ENCODE measurements at regions not wholly inside any gene's neighbourhood (a gene's known extent, or its start where the extent isn't known, plus 50 kb on each side); places are given as distances from the start of the nearest gene placed in this dataset.

- H2AFZ ChIP-seq (ENCODE audit: low read length) = no peak overlapping the region
- H3K27ac ChIP-seq (ENCODE audit: low read depth, low read length, poor library complexity, severe bottlenecking) = no peak overlapping the region
- H3K79me2 ChIP-seq (ENCODE audit: insufficient read depth, low read length) = no peaks in the 10 kb centered on the region
- no peak overlapping the region for H3K4me3 ChIP-seq (ENCODE audit: low read depth, low read length, poor library complexity, severe bottlenecking)
- H3K36me3 ChIP-seq (ENCODE audit: insufficient read depth, low read length) = no peaks in the 10 kb centered on the region
- no peak for TF ChIP-seq EZH2 (IDR thresholded peaks at IDR 0.05; ENCODE audit: borderline replicate concordance, low read length)
- TF ChIP-seq, protein P1, sequence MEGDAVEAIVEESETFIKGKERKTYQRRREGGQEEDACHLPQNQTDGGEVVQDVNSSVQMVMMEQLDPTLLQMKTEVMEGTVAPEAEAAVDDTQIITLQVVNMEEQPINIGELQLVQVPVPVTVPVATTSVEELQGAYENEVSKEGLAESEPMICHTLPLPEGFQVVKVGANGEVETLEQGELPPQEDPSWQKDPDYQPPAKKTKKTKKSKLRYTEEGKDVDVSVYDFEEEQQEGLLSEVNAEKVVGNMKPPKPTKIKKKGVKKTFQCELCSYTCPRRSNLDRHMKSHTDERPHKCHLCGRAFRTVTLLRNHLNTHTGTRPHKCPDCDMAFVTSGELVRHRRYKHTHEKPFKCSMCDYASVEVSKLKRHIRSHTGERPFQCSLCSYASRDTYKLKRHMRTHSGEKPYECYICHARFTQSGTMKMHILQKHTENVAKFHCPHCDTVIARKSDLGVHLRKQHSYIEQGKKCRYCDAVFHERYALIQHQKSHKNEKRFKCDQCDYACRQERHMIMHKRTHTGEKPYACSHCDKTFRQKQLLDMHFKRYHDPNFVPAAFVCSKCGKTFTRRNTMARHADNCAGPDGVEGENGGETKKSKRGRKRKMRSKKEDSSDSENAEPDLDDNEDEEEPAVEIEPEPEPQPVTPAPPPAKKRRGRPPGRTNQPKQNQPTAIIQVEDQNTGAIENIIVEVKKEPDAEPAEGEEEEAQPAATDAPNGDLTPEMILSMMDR (IDR thresholded peaks at IDR 0.05; ENCODE audit: low read length) = no peak
- H4K20me1 ChIP-seq (ENCODE audit: insufficient read depth, low read length) = no peaks in the 10 kb centered on the region
- H3K4me2 ChIP-seq (ENCODE audit: low read length) = no peak overlapping the region
- no peaks in the 10 kb centered on the region for H3K27me3 ChIP-seq (ENCODE audit: insufficient read depth, low read length)
- no peaks in the 10 kb centered on the region for H3F3A ChIP-seq (ENCODE audit: insufficient read depth, low read length)
- H3K4me1 ChIP-seq (ENCODE audit: insufficient read depth, low read length, severe bottlenecking) = no peaks in the 10 kb centered on the region
- H3K9me2 ChIP-seq (ENCODE audit: low read depth, low read length) = no peaks in the 10 kb centered on the region
- no peak overlapping the region for H3K9ac ChIP-seq (ENCODE audit: low read length)
- no peaks in the 10 kb centered on the region for H3K9me3 ChIP-seq (ENCODE audit: low read length)
Observed at GRCh38 chr6:4281341-4282293, 146.2 kb upstream of the ECI2 start.

GRCh38 chr6:4280707-4281106, 145.3 kb upstream of the ECI2 start:
- H3K4me2 ChIP-seq (ENCODE audit: low read length) = no peak overlapping the region
- no peak overlapping the region for H3K4me3 ChIP-seq (ENCODE audit: low read depth, low read length, poor library complexity, severe bottlenecking)
- no peak overlapping the region for H3K27ac ChIP-seq (ENCODE audit: low read depth, low read length, poor library complexity, severe bottlenecking)

GRCh38 chr6:4280031-4280430, 144.7 kb upstream of the ECI2 start:
- TF ChIP-seq, protein P1 (IDR thresholded peaks at IDR 0.05; ENCODE audit: low read length) = no peak
- TF ChIP-seq EZH2 (IDR thresholded peaks at IDR 0.05; ENCODE audit: borderline replicate concordance, low read length) = no peak
- H2AFZ ChIP-seq (ENCODE audit: low read length) = no peak overlapping the region
- no peak overlapping the region for H3K9ac ChIP-seq (ENCODE audit: low read length)
- H3K79me2 ChIP-seq (ENCODE audit: insufficient read depth, low read length) = no peaks in the 10 kb centered on the region
- no peaks in the 10 kb centered on the region for H3K36me3 ChIP-seq (ENCODE audit: insufficient read depth, low read length)
- H3K4me3 ChIP-seq (ENCODE audit: low read depth, low read length, poor library complexity, severe bottlenecking) = no peak overlapping the region
- H3K9me2 ChIP-seq (ENCODE audit: low read depth, low read length) = no peaks in the 10 kb centered on the region
- H4K20me1 ChIP-seq (ENCODE audit: insufficient read depth, low read length) = no peaks in the 10 kb centered on the region
- H3K27ac ChIP-seq (ENCODE audit: low read depth, low read length, poor library complexity, severe bottlenecking) = no peak overlapping the region
- no peak overlapping the region for H3K4me2 ChIP-seq (ENCODE audit: low read length)
- no peaks in the 10 kb centered on the region for H3K4me1 ChIP-seq (ENCODE audit: insufficient read depth, low read length, severe bottlenecking)
- H3F3A ChIP-seq (ENCODE audit: insufficient read depth, low read length) = no peaks in the 10 kb centered on the region
- no peaks in the 10 kb centered on the region for H3K27me3 ChIP-seq (ENCODE audit: insufficient read depth, low read length)
- no peaks in the 10 kb centered on the region for H3K9me3 ChIP-seq (ENCODE audit: low read length)

More at GRCh38 chr6:4280707-4281106, 145.3 kb upstream of the ECI2 start:
- no peak for TF ChIP-seq EZH2 (IDR thresholded peaks at IDR 0.05; ENCODE audit: borderline replicate concordance, low read length)
- TF ChIP-seq, protein P1 (IDR thresholded peaks at IDR 0.05; ENCODE audit: low read length) = no peak
- no peaks in the 10 kb centered on the region for H3K36me3 ChIP-seq (ENCODE audit: insufficient read depth, low read length)
- H3K9me3 ChIP-seq (ENCODE audit: low read length) = no peaks in the 10 kb centered on the region
- no peaks in the 10 kb centered on the region for H3K4me1 ChIP-seq (ENCODE audit: insufficient read depth, low read length, severe bottlenecking)
- H3K79me2 ChIP-seq (ENCODE audit: insufficient read depth, low read length) = no peaks in the 10 kb centered on the region
- no peaks in the 10 kb centered on the region for H3K27me3 ChIP-seq (ENCODE audit: insufficient read depth, low read length)
- H3K9me2 ChIP-seq (ENCODE audit: low read depth, low read length) = no peaks in the 10 kb centered on the region
- no peak overlapping the region for H2AFZ ChIP-seq (ENCODE audit: low read length)
- H3F3A ChIP-seq (ENCODE audit: insufficient read depth, low read length) = no peaks in the 10 kb centered on the region
- no peak overlapping the region for H3K9ac ChIP-seq (ENCODE audit: low read length)
- H4K20me1 ChIP-seq (ENCODE audit: insufficient read depth, low read length) = no peaks in the 10 kb centered on the region

All from OCI-LY1 (cell line).